H1 (cell line): ENCODE measurements at regions not wholly inside any gene's neighbourhood (a gene's known extent, or its start where the extent isn't known, plus 50 kb on each side); places are given as distances from the start of the nearest gene placed in this dataset.

Experiments used
- CTCF ChIA-PET: fragments of 300-600 bp; sonication (Branson Sonifier 250); formaldehyde crosslinking; loops from one replicate; lab custom pipeline; 2021; ENCODE audit not compliant: partially characterized antibody; lab: Charles Lee
- POLR2A ChIA-PET: fragments of 300-600 bp; sonication (Branson Sonifier 250); formaldehyde crosslinking; loops from one replicate; lab custom pipeline; 2021; ENCODE audit warnings: inconsistent platforms; ENCODE audit not compliant: partially characterized antibody; lab: Charles Lee
- DNase-seq, 2 experiments: peaks; one replicate each; pipeline versions ENCODE4 v3.0.0 to v3.0.0-alpha.2; 2010 to 2022; ENCODE audit warnings: low spot score in 2 of 2, low read depth in 1 of 2, mixed read lengths in 1 of 2
- FAIRE-seq: peaks from 2 replicates; lab custom pipeline; 2011; peaks lifted over from hg19 to GRCh38; lab: Jason Lieb, UNC
- H2AFZ ChIP-seq: 2 replicates; pipeline ENCODE4 v1.8.1; 2012; ENCODE audit warnings: low read length, inconsistent platforms
- H2AK5ac ChIP-seq: 2 replicates; pipeline ENCODE4 v1.6.1; 2013; ENCODE audit warnings: low read depth, low read length
- H2BK120ac ChIP-seq: replicated peaks from 2 replicates; pipeline ENCODE3; 2013; ENCODE audit warnings: low read depth, low read length, inconsistent platforms
- H2BK12ac ChIP-seq: 2 replicates; pipeline ENCODE4 v1.6.1; 2013; ENCODE audit warnings: low read depth, low read length
- H2BK15ac ChIP-seq: 2 replicates; pipeline ENCODE4 v1.6.1; 2013; ENCODE audit warnings: low read length
- H2BK20ac ChIP-seq: 2 replicates; pipeline ENCODE4 v1.6.1; 2013; ENCODE audit warnings: low read length
- H2BK5ac ChIP-seq: 2 replicates; pipeline ENCODE4 v1.6.1; 2013; ENCODE audit warnings: low read depth, low read length
- H3K14ac ChIP-seq: 2 replicates; pipeline ENCODE4 v1.6.1; 2013; ENCODE audit warnings: inconsistent platforms; ENCODE audit not compliant: insufficient read length
- H3K18ac ChIP-seq: 2 replicates; pipeline ENCODE4 v1.6.1; 2013; ENCODE audit warnings: low read length; ENCODE audit errors: extremely low read depth
- H3K23ac ChIP-seq: 2 replicates; pipeline ENCODE4 v1.6.1; 2013; ENCODE audit warnings: inconsistent platforms; ENCODE audit not compliant: insufficient read length
- H3K23me2 ChIP-seq: 2 replicates; pipeline ENCODE4 v1.6.1; 2013; ENCODE audit warnings: low read depth, low read length
- H3K27ac ChIP-seq: 2 replicates; pipeline ENCODE4 v1.6.1; 2011; ENCODE audit warnings: low read depth, low read length, inconsistent platforms
- H3K27me3 ChIP-seq, 4 experiments: replicated peaks in 1 of 4; 1 replicate in 1 of 4; 2 replicates in 3 of 4; pipeline versions ENCODE4 v1.6.1 to v1.8.1; 2011 to 2013; ENCODE audit warnings: low read length in 3 of 4, mild to moderate bottlenecking in 3 of 4, inconsistent platforms in 2 of 4, mixed read lengths in 2 of 4, moderate library complexity in 1 of 4; ENCODE audit not compliant: control insufficient read depth in 3 of 4, insufficient read depth in 3 of 4; ENCODE audit errors: extremely low read depth in 1 of 4
- H3K36me3 ChIP-seq, 4 experiments: 2 replicates each; pipeline versions ENCODE4 v1.6.1 to v1.8.1; 2011 to 2013; ENCODE audit warnings: mild to moderate bottlenecking in 4 of 4, low read length in 3 of 4, moderate library complexity in 2 of 4, control low read depth in 1 of 4, inconsistent platforms in 1 of 4; ENCODE audit not compliant: insufficient read depth in 4 of 4, control insufficient read depth in 2 of 4
- H3K4ac ChIP-seq: replicated peaks from 2 replicates; pipeline ENCODE3; 2013; ENCODE audit warnings: low read length, low read depth, mixed read lengths, inconsistent platforms; ENCODE audit not compliant: insufficient read length
- H3K4me1 ChIP-seq, 4 experiments: replicated peaks in 1 of 4; 1 replicate in 1 of 4; 2 replicates in 3 of 4; pipeline versions ENCODE4 v1.6.1 to v1.8.1; 2011 to 2013; ENCODE audit warnings: low read length in 3 of 4, inconsistent platforms in 2 of 4, mixed read lengths in 1 of 4; ENCODE audit not compliant: insufficient read depth in 4 of 4, control insufficient read depth in 3 of 4
- H3K4me2 ChIP-seq, 2 experiments: 2 replicates each; pipeline versions ENCODE4 v1.6.1 to v1.8.1; 2011 to 2013; ENCODE audit warnings: low read depth in 2 of 2, low read length in 2 of 2, control low read depth in 1 of 2, inconsistent platforms in 1 of 2, mild to moderate bottlenecking in 1 of 2; ENCODE audit not compliant: insufficient read depth in 1 of 2
- H3K4me3 ChIP-seq, 4 experiments: fragments of 200-600, 300-600 bp in 1 of 4; sonication (generic), shearing (Covaris generic), sonication (Bioruptor Twin) in 1 of 4; 2 replicates each; pipeline versions ENCODE4 v1.5.1 to v1.8.1; 2011 to 2016; ENCODE audit warnings: low read length in 4 of 4, low read depth in 3 of 4, control low read depth in 2 of 4, inconsistent platforms in 2 of 4, mild to moderate bottlenecking in 2 of 4, mixed read lengths in 1 of 4, moderate library complexity in 1 of 4; ENCODE audit not compliant: insufficient read depth in 2 of 4; ENCODE audit errors: extremely low read depth in 1 of 4
- H3K56ac ChIP-seq: replicated peaks from 2 replicates; pipeline ENCODE3; 2013; ENCODE audit warnings: low read depth, mild to moderate bottlenecking, mixed read lengths, low read length, inconsistent platforms; ENCODE audit not compliant: insufficient read length
- H3K79me1 ChIP-seq: 2 replicates; pipeline ENCODE4 v1.6.1; 2013; ENCODE audit warnings: low read depth, low read length, control low read depth
- H3K79me2 ChIP-seq, 2 experiments: 2 replicates each; pipeline versions ENCODE4 v1.6.1 to v1.8.1; 2012 to 2013; ENCODE audit warnings: low read length in 2 of 2, mild to moderate bottlenecking in 2 of 2, inconsistent platforms in 1 of 2; ENCODE audit not compliant: insufficient read depth in 2 of 2, control insufficient read depth in 1 of 2
- H3K9ac ChIP-seq, 4 experiments: replicated peaks in 1 of 4; 1 replicate in 1 of 4; 2 replicates in 3 of 4; pipeline versions ENCODE4 v1.6.1 to v1.8.1; 2011 to 2013; ENCODE audit warnings: low read depth in 3 of 4, low read length in 3 of 4, control low read depth in 2 of 4, mild to moderate bottlenecking in 2 of 4, moderate library complexity in 2 of 4, inconsistent platforms in 1 of 4; ENCODE audit errors: extremely low read depth in 1 of 4
- H3K9me3 ChIP-seq, 2 experiments: 2 replicates each; pipeline versions ENCODE4 v1.6.1 to v1.8.1; 2012 to 2013; ENCODE audit warnings: mild to moderate bottlenecking in 2 of 2, moderate library complexity in 2 of 2, control low read depth in 1 of 2, inconsistent platforms in 1 of 2, low read depth in 1 of 2, low read length in 1 of 2, mixed read lengths in 1 of 2; ENCODE audit not compliant: insufficient read depth in 2 of 2
- H4K20me1 ChIP-seq, 2 experiments: replicated peaks in 1 of 2; 2 replicates each; pipeline versions ENCODE3 to v1.8.1; 2011 to 2013; ENCODE audit warnings: inconsistent platforms in 2 of 2, low read length in 2 of 2, mild to moderate bottlenecking in 1 of 2; ENCODE audit not compliant: insufficient read depth in 2 of 2, control insufficient read depth in 1 of 2
- H4K5ac ChIP-seq: 2 replicates; pipeline ENCODE4 v1.6.1; 2013; ENCODE audit warnings: low read length, low read depth, mixed read lengths, inconsistent platforms; ENCODE audit not compliant: insufficient read length
- H4K8ac ChIP-seq: 2 replicates; pipeline ENCODE4 v1.8.0; 2013; ENCODE audit warnings: mild to moderate bottlenecking, moderate library complexity, low read length, inconsistent platforms; ENCODE audit not compliant: insufficient read depth; ENCODE audit errors: extremely low read depth
- H4K91ac ChIP-seq: replicated peaks from 2 replicates; pipeline ENCODE3; 2013; ENCODE audit warnings: low read length, mixed read lengths, inconsistent platforms; ENCODE audit not compliant: insufficient read length
- EGR1 ChIP-seq: IDR thresholded peaks from 2 replicates; pipeline ENCODE4 v1.6.1; 2011; ENCODE audit warnings: low read depth, low read length, borderline replicate concordance
- JUND ChIP-seq: IDR thresholded peaks from 2 replicates; pipeline ENCODE4 v1.6.1; 2011; ENCODE audit warnings: mild to moderate bottlenecking, improper control_type of control experiment, low read length
- NANOG ChIP-seq: IDR thresholded peaks from 2 replicates; pipeline ENCODE4 v1.6.1; 2011; ENCODE audit warnings: low read length, low read depth, mild to moderate bottlenecking, inconsistent platforms; ENCODE audit not compliant: insufficient read depth, poor library complexity, severe bottlenecking
- NRF1 ChIP-seq: IDR thresholded peaks from 2 replicates; pipeline ENCODE4 v1.6.1; 2011; ENCODE audit warnings: mild to moderate bottlenecking, low read depth, low read length, improper control_type of control experiment
- POLR2A ChIP-seq, 2 experiments: IDR thresholded peaks; 1 replicate in 1 of 2; 2 replicates in 1 of 2; pipeline ENCODE4 v1.6.1; 2011; ENCODE audit warnings: low read depth in 2 of 2, low read length in 2 of 2, mild to moderate bottlenecking in 2 of 2; ENCODE audit errors: control extremely low read depth in 1 of 2
- RAD21 ChIP-seq, 2 experiments: IDR thresholded peaks in 1 of 2; conservative IDR thresholded peaks in 1 of 2; 2 replicates each; pipeline ENCODE4 v1.6.1; 2011; ENCODE audit warnings: low read depth in 2 of 2, low read length in 2 of 2, improper control_type of control experiment in 1 of 2, inconsistent platforms in 1 of 2, mild to moderate bottlenecking in 1 of 2, moderate library complexity in 1 of 2
- SIN3A ChIP-seq, 2 experiments: IDR thresholded peaks in 1 of 2; conservative IDR thresholded peaks in 1 of 2; 2 replicates each; pipeline ENCODE4 v1.6.1; 2011 to 2012; ENCODE audit warnings: low read length in 2 of 2, improper control_type of control experiment in 1 of 2, low read depth in 1 of 2, mild to moderate bottlenecking in 1 of 2
- SIRT6 ChIP-seq: IDR thresholded peaks from one replicate; pipeline ENCODE4 v1.7.1; 2012; ENCODE audit warnings: low read length, inconsistent platforms
- TAF7 ChIP-seq: optimal IDR thresholded peaks from 2 replicates; pipeline ENCODE3; 2011; ENCODE audit warnings: low read depth, mild to moderate bottlenecking, inconsistent platforms, low read length, moderate library complexity, borderline replicate concordance
- TCF12 ChIP-seq: IDR thresholded peaks from 2 replicates; pipeline ENCODE4 v1.6.1; 2011; ENCODE audit warnings: low read depth, mild to moderate bottlenecking, low read length
- WGBS, 2 experiments: shearing (Covaris generic) in 1 of 2; methylation state at CpG; one replicate each; pipeline versions ENCODE4 v1.1.6 to v1.1.7; 2013 to 2015; ENCODE audit warnings: low lambda C conversion rate in 2 of 2, mixed read lengths in 2 of 2, inconsistent platforms in 1 of 2, low coverage in 1 of 2, missing lambda C conversion rate in 1 of 2; ENCODE audit not compliant: insufficient replicate concordance in 2 of 2, insufficient coverage in 1 of 2, insufficient read length in 1 of 2; ENCODE audit errors: extremely low coverage in 1 of 2, missing lambda C conversion rate in 1 of 2; 5-methylcytosine and 5-hydroxymethylcytosine counted together

GRCh38 chr2:212791569-212791968 is 253.0 kb upstream of the ERBB4 start:
- Histone ChIP-seq H4K8ac (no peak overlapping the region), H2BK20ac (no peak overlapping the region), H2BK12ac (no peak overlapping the region), H3K79me1 (no peaks in the 10 kb centered on the region), H4K20me1 (no peaks in the 10 kb centered on the region), H3K23ac (no peak overlapping the region), H3K27me3 (no peaks in the 10 kb centered on the region), H3K9me3 (no peaks in the 10 kb centered on the region), H3K79me2 (no peaks in the 10 kb centered on the region), H3K4ac (no peak overlapping the region), H3K4me1 (no peaks in the 10 kb centered on the region), H2BK15ac (no peak overlapping the region), H3K23me2 (no peaks in the 10 kb centered on the region), H2AK5ac (no peak overlapping the region), H3K4me2 (no peak overlapping the region), H2AFZ (no peak overlapping the region), H3K9ac (no peak overlapping the region), H3K36me3 (no peaks in the 10 kb centered on the region), H3K4me3 (no peak overlapping the region), H3K18ac (no peak overlapping the region), H2BK5ac (no peak overlapping the region), H3K27ac (no peak overlapping the region), H3K14ac (no peak overlapping the region), H4K91ac (no peak overlapping the region), H2BK120ac (no peak overlapping the region), H4K5ac (no peak overlapping the region), H3K56ac (no peak overlapping the region)
- ChIA-PET CTCF (interaction anchor here (0.9 to 1.0 kb wide), 2 partner anchors 14 to 16 kb away, joined by 3 to 4 read pairs; no protein-coding TSS in a partner anchor), POLR2A (no interaction called here)
- WGBS, 2 experiments = 87% methylated on average over 6 of the region's 6 CpGs; no CpG with 5 or more reads in 1 of the 2 experiments
- no peak for FAIRE-seq
- TF ChIP-seq POLR2A (IDR thresholded peaks at IDR 0.05; ENCODE audit: control extremely low read depth in 1 of 2, low read depth in 2 of 2, low read length in 2 of 2) (no peak), TCF12 (no peak), NANOG (no peak), NRF1 (no peak), TAF7 (no peak), RAD21 (IDR thresholded peaks at IDR 0.05 in 1 of 2, conservative IDR thresholded peaks at IDR 0.05 in 1 of 2; ENCODE audit: low read depth in 2 of 2, low read length in 2 of 2) (no peak), JUND (no peak), SIRT6 (no peak), SIN3A (conservative IDR thresholded peaks at IDR 0.05 in 1 of 2, IDR thresholded peaks at IDR 0.05 in 1 of 2; ENCODE audit: low read depth in 1 of 2, low read length in 2 of 2) (no peak), EGR1 (no peak)
- no peak for DNase-seq
